H7 (cell line): ENCODE measurements at regions not wholly inside any gene's neighbourhood (a gene's known extent, or its start where the extent isn't known, plus 50 kb on each side); places are given as distances from the start of the nearest gene placed in this dataset.

ENCODE experiments used
- DNase-seq: peaks from one replicate; pipeline ENCODE4 v3.0.0; 2012
- H3K27me3 ChIP-seq: 2 replicates; pipeline ENCODE4 v1.6.0; 2011; ENCODE audit warnings: mild to moderate bottlenecking, low read length; ENCODE audit not compliant: control insufficient read depth, insufficient read depth
- H3K36me3 ChIP-seq: replicated peaks from 2 replicates; pipeline ENCODE4 v1.5.1; 2011; ENCODE audit warnings: low read length; ENCODE audit not compliant: control insufficient read depth, insufficient read depth
- H3K4me3 ChIP-seq: 2 replicates; pipeline ENCODE4 v1.5.1; 2011; ENCODE audit warnings: low read depth, mild to moderate bottlenecking, control low read depth, low read length, moderate library complexity; ENCODE audit not compliant: insufficient read depth

DNA sequence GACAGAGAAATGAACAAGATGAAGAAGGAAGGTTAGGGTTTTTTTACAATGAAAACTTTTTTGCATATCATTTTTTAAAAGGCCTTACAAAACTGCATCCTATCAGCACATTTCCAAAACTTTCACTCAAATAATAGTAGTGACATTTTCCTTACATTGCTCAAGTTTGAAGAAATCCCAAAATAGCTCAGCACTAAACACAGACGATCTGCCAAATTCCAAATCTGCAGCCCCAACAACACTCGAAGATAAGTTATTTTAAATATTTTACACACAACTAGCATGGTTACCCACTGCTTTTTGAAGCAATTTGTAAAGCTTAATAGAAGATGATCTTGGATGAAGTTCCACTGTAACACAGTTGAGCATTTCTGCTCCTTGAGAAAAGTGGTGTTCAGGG lies 535.6 kb upstream of the ALCAM start:
- H3K27me3 ChIP-seq: no peaks in the 10 kb centered on the region
- DNase-seq: no peak
- no peak overlapping the region for H3K4me3 ChIP-seq
- H3K36me3 ChIP-seq: no peaks in the 10 kb centered on the region

DNA sequence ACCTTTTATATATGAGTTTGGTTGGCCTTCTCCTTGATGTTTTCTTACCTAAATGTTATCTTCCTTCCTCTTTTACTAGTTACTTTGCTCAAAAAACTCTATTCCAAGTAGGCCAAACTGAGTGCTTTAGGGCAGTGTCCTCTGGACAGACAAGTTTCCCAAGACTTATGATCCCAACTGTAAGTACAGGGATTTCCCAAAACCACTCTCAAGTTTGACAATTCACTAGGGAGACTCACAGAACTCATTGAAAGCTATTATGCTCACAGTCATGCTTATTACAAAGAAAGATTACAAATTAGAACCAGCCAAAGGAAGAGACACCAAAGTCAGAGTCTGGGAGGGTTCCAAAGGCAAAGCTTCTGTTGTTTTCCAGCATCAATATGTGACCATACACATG lies 534.2 kb upstream of the ALCAM start:
- Histone ChIP-seq H3K4me3 (no peak overlapping the region), H3K36me3 (no peaks in the 10 kb centered on the region), H3K27me3 (no peaks in the 10 kb centered on the region)
- no peak for DNase-seq

DNA sequence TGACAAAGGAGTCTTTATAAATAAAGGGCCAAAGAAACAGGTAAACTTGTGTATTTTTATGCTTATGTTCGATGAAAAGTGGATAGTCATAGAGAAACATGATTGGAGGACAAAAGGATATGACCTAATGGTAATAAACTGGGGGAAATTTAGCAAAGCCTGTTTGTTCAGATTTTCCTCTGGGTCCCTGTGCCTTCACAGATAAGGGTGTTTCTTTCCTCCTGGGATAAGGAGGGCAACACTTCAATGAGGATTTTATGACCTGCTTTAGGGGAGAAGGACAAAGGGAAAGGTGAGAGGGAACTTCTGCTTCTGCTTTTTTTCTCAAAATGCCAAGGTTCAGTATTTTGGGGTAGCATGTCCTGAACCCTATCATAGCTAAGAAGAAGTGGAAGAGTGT lies 531.3 kb upstream of the ALCAM start:
- H3K4me3 ChIP-seq: no peak overlapping the region
- no peaks in the 10 kb centered on the region for H3K36me3 ChIP-seq
- DNase-seq: no peak
- no peaks in the 10 kb centered on the region for H3K27me3 ChIP-seq

DNA sequence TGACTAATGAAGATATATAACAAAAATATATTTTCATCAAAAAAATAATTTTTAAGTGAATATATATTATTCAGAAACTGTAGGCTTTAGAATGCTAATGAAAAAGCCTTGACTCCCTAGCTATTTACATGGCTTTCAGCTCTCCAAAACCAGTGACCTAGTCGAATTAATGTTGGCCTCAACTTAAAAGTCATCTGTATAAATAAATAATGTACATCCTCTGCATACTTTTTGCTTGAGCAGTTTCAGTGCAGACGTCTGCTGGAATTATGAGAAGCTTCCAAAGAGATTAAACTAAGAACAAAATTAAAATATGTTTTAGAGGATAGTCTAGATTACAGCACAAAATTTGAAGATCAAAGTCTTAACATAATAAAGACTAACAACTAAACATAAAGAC lies 520.4 kb upstream of the ALCAM start:
- H3K27me3 ChIP-seq: no peaks in the 10 kb centered on the region
- no peak overlapping the region for H3K4me3 ChIP-seq
- DNase-seq: no peak
- H3K36me3 ChIP-seq: no peaks in the 10 kb centered on the region; the same call in 1 of the 2 replicates

DNA sequence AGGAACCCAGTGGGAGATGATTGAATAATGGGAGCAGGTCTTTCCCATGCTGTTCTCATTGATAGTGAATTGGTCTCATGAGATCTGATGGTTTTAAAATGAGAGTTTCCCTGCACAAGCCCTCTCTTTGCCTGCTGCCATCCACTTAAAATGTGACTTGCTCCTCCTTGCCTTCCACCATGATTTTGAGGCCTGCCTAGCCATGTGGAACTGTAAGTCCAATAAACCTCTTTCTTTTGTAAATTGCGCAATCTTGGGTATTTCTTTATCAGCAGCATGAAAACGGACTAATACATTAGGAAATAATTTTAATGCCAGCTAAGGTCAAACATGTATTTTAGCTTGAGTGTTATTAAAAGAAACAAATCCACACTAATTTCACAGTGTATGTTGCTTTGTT lies 517.6 kb upstream of the ALCAM start:
- Histone ChIP-seq H3K4me3 (no peak overlapping the region), H3K36me3 (no peaks in the 10 kb centered on the region; the same call in 1 of the 2 replicates), H3K27me3 (no peaks in the 10 kb centered on the region)
- no peak for DNase-seq

DNA sequence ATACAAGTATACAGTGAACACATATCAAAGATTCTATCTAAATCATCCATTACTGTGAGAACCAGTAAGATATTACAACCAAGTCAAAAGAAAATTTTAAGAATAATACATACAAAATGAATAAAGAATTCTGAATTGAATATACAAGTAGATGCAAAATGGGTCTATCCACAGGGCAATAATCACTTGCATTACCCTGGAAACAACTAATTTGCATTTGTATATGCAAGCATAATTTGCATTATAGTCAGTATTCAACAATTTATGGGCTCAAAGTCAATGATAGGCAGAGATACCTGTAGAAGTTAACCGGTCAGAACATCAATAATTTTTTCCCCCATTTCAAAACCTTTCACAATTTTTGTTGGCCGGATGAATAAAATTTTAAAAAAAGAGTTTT lies 512.2 kb upstream of the ALCAM start:
- H3K27me3 ChIP-seq: no peaks in the 10 kb centered on the region
- H3K36me3 ChIP-seq: no peaks in the 10 kb centered on the region
- no peak overlapping the region for H3K4me3 ChIP-seq
- no peak for DNase-seq

DNA sequence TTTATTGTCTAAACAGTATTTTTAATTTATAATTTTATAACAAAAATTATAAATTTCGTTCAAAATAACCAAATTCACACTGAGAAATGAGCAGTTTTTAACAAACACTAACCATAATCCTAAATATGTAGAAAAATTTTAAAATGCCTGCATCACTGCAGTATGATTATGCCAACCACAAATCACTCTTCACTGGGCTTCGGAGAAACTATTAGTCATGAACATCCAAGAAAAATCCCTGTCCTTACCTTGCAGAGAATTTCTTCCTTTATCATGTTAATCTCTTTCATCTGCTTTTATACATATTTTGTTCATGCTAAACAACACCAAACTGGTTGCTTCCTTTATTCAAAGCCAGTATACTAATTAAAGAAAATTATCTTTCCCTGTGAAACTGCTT lies 511.0 kb upstream of the ALCAM start:
- no peak for DNase-seq

DNA sequence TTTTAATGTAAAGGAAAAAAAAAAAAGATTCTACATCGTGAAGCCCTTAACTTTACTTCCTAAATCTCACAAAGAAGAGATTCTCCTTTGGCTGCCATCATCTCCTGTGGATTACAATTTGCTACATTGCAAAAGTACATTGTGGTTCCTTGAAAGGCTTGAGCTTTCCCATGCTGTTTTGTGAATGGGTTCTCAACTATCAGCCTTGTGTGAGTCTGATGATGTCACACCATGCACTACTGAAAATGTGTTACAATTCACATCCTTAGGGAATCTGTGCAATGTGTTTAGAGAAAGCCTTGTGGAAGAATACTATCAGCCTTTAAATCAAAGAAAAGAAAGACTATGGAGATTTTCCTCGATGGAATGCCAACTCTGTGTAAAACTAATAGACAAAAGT lies 510.0 kb upstream of the ALCAM start:
- Histone ChIP-seq H3K36me3 (no peaks in the 10 kb centered on the region), H3K4me3 (no peak overlapping the region), H3K27me3 (no peaks in the 10 kb centered on the region)
- DNase-seq: no peak

More for the DNA sequence above, 511.0 kb upstream of the ALCAM start:
- Histone ChIP-seq H3K27me3 (no peaks in the 10 kb centered on the region), H3K36me3 (no peaks in the 10 kb centered on the region), H3K4me3 (no peak overlapping the region)

DNA sequence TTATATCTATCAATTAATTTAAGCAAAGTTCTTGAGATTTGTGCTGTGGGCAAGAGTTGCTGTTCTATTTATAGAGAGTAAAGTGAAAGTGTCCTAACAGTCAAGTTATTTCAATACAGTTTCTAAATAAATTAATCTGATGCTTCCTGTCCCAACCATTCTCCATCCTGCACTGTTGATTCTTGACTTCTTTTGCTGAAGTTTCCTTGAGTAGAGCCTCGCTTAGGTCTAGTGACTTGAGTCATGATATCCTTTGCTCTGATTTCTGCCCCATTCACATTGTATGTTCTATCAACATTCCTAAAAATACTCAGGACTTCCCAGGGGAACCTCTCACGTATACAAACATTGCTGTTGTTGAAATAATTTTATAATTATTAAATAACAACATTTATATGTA lies 498.4 kb upstream of the ALCAM start:
- DNase-seq: no peak
- Histone ChIP-seq H3K36me3 (no peaks in the 10 kb centered on the region), H3K4me3 (no peak overlapping the region), H3K27me3 (no peaks in the 10 kb centered on the region)

DNA sequence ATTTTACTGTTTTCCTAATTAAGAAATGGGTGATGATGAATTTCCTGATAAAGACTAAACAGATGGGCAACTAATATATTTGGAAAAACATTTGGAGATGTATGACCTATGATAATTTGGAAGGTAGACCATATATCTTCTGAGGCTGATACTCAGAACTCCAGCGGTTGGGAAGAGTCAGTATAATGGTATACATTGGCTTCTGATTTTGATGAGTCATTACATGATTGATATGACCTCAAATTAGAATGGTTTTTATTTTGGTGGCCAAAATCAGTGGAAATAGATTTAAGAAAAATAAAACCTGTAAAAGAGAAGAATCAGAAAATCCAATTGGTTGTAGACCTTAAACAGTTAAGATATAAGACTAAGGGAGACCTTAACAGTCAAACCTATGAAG lies 496.4 kb upstream of the ALCAM start:
- Histone ChIP-seq H3K36me3 (no peaks in the 10 kb centered on the region), H3K27me3 (no peaks in the 10 kb centered on the region), H3K4me3 (no peak overlapping the region)
- no peak for DNase-seq

DNA sequence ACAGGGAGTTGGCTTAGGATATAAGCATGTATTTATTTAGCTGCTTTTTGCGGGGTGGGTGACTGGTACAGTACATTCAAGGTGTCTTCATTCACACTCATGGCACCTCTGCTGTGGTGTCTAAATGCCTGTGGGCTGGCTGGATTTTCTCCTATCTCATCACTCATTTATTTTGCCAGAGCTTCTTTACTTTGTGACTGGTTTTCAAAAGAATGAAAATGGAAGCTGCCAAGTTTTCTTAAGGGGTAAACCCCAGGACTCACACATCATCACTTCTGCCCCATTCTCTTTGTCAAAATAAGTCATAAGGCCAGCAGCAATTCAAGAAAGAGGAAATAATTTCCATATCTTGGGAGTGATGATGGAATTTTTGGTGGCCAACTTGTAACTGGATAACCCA lies 493.4 kb upstream of the ALCAM start:
- no peak for DNase-seq
- H3K36me3 ChIP-seq: no peaks in the 10 kb centered on the region
- H3K27me3 ChIP-seq: no peaks in the 10 kb centered on the region
- no peak overlapping the region for H3K4me3 ChIP-seq

DNA sequence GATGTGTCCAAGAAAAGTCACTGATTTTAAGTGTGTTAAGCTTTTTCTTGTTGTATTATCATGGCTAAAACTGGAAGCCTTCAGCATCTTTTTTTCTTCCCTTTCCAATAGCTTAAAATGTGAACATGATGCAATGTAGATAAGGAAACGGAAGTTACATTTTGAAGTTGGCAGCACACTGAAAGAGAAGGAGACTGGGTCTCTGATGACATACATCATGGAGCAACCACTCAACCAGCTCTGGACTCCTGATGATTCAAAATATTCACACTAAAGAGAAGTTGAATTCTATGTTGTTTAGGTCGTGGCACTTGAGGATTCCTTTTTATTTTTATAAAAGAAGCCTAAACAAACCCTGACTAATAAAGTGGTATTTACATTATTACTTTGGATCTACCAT lies 488.3 kb upstream of the ALCAM start:
- no peak overlapping the region for H3K4me3 ChIP-seq
- DNase-seq: no peak
- H3K27me3 ChIP-seq: no peaks in the 10 kb centered on the region

DNA sequence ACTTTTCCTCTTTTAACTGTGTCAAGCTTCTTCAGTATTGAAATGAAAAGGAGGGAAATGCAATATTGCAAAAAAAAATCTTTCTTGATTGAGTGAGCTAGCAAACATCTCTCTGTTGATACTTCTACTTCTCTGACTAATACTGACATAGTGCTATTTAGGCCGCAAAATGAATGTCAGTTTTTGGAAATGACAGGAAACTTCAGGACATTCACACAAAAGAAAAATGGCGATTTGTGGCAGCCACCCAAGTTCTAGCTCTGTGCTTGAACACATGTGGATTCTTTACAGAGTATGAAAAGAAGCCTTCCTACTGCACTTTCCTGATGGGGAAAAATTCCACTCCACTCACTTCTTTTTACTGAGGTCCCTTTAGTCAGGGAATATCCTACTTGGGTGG lies 486.8 kb upstream of the ALCAM start:
- Histone ChIP-seq H3K4me3 (no peak overlapping the region), H3K27me3 (no peaks in the 10 kb centered on the region), H3K36me3 (no peaks in the 10 kb centered on the region)
- no peak for DNase-seq

More for the DNA sequence above, 488.3 kb upstream of the ALCAM start:
- no peaks in the 10 kb centered on the region for H3K36me3 ChIP-seq

DNA sequence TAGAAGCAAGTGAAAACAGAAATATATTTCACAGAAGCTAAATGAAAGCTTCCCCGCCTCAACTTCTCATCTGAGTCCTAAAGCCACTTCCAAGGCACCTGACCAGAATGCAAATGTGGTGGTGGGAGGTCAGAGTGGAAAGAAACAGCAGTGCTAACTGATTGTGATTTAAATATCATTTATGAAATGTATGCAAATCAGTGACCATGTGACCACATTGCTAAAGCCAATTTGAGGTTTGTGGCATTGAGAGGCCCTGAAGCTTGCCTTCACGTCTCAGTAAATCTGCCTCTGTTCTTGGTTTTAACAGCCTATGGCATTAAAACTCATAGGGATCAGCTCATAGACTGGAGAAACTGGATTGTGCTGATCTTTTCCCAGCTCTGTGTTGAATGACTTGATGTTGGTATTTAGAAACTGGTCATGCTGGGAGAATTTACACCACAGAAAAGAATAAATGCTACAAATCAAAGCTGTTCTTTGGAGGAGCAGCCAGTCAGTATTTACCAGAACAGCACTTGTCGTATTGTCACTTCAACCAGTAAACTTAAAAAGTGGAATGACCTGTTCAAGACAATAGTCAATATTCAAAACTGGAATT lies 481.4 kb upstream of the ALCAM start:
- DNase-seq: no peak
- no peak overlapping the region for H3K4me3 ChIP-seq
- no peaks in the 10 kb centered on the region for H3K36me3 ChIP-seq
- no peaks in the 10 kb centered on the region for H3K27me3 ChIP-seq

DNA sequence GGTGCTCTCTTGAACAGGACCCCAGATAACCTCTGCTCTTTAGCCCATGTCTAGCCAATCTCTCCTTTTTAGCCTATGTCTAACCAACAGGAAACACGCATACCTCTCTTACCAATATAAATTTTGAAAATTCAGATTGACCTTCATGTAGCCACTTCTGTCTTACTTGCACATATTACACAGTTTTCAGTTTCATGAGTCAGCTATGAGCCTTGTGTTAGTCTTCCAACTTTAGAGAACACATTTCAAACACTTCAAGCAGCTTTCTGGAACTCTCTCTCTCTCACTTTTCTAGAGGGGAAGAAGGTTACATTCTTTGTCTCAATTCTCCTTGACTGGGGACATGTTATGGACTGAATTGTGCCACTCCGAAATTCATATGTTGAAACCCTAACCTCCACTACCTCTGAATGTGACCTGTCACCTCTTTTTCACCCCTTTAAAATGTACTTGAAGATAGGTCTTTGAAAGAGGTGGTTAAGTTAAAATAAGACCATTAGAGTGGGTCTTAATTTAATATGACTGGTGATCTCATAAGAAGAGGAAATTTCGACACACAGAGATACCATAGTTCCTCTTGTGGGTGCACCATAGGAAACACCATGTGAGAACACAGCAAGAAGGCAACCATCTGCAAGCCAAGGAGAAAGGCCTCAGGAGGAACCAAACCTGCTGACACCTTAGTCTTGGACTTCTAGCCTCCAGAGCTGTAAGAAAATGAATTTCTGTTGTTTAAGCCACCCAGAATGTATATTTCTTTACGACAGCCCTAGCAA lies 480.3 kb upstream of the ALCAM start:
- Histone ChIP-seq H3K36me3 (no peaks in the 10 kb centered on the region), H3K27me3 (no peaks in the 10 kb centered on the region), H3K4me3 (no peak overlapping the region)
- DNase-seq: no peak
